Pancreas (tissue), 10 donors: ENCODE measurements at regions not wholly inside any gene's neighbourhood (a gene's known extent, or its start where the extent isn't known, plus 50 kb on each side); places are given as distances from the start of the nearest gene placed in this dataset.

Experiments
- ATAC-seq, 4 donors: fragments of 200-7000 bp; cut with Tn5 transposase; one replicate each; pipeline versions ENCODE4 v1.8.0 to v1.9.1; 2020; ENCODE audit warnings: mild to moderate bottlenecking in 4 of 4, moderate library complexity in 4 of 4
- DNase-seq, 6 donors: peaks; one replicate each; pipeline ENCODE4 v3.0.0-alpha.2; 2020
- FAIRE-seq: peaks from 2 replicates; lab custom pipeline; 2012; peaks lifted over from hg19 to GRCh38; lab: Jason Lieb, UNC
- H3K27ac ChIP-seq, 4 donors: fragments of 200-600 bp; sonication (generic); 1 replicate in 3 of 4; 2 replicates in 1 of 4; pipeline versions ENCODE4 v1.5.0 to v1.8.0; 2020
- H3K27me3 ChIP-seq, 4 donors: fragments of 200-600 bp; one replicate each; pipeline ENCODE4 v1.8.0; 2021
- H3K36me3 ChIP-seq, 3 donors: fragments of 200-600 bp; sonication (generic) in 1 of 3; one replicate each; pipeline versions ENCODE4 v1.5.0 to v1.8.0; 2020 to 2021
- H3K4me1 ChIP-seq, 3 donors: fragments of 200-600 bp; one replicate each; pipeline ENCODE4 v1.8.0; 2021
- H3K4me3 ChIP-seq, 4 donors: fragments of 200-600 bp; sonication (generic) in 2 of 4; one replicate each; pipeline versions ENCODE4 v1.5.0 to v1.8.0; 2020 to 2021
- H3K9me3 ChIP-seq, 4 donors: fragments of 200-600 bp; one replicate each; pipeline ENCODE4 v1.8.0; 2021
- CTCF ChIP-seq, 4 donors: fragments of 200-600 bp; sonication (generic) in 3 of 4; IDR thresholded peaks; one replicate each; pipeline versions ENCODE4 v1.5.0 to v1.8.0; 2021; ENCODE audit warnings: antibody characterized with exemption in 4 of 4
- WGBS, 2 donors: extraction: QIAGEN DNeasy Blood & Tissue Kit; methylation state at CpG; one replicate each; pipeline ENCODE4 v1.1.7; 2013; 5-methylcytosine and 5-hydroxymethylcytosine counted together
- intact Hi-C, 3 donors: fragments of 100-400 bp; cut with DNase I; formaldehyde crosslinking; loops; one replicate each; pipeline versions ENCODE4 v1.11.1 to v1.14.2; 2022
- donor health status: healthy with polysubstance abuse.
- donor health status: DM: no; HTN: no; CAD: no; lungs with moderate emphysema.
- donor health status: DM: no; HTN: no; CAD: no.
- donor health status: control.
- donor health status: control.
- donor health status: Bipolar disorder and iron deficiency.
- donor health status: DM: yes; HTN: yes; CAD: no.
- donor health status: DM: no; HTN: no; CAD: no.
- donor health status: DM: no; HTN: no; CAD: no.
- donor health status: DM: yes; HTN: yes; CAD: no.

- Histone ChIP-seq H3K36me3 (no peaks in the 10 kb centered on the region), H3K4me1 (no peaks in the 10 kb centered on the region), H3K27me3 (peaks cover 0 to 4% (median 0%) of the 10 kb centered on the region in 4 donors), H3K4me3 (no peak overlapping the region), H3K9me3 (no peaks in the 10 kb centered on the region), H3K27ac (no peak overlapping the region)
- 77 to 88% methylated on average over 4 of the region's 4 CpGs for WGBS, 2 donors
- intact Hi-C loops = no loop called here
- no peak for FAIRE-seq
- TF ChIP-seq CTCF (IDR thresholded peaks at IDR 0.05) = no peak
- no peak for ATAC-seq
- DNase-seq = no peak
Observed at GRCh38 chr7:97635622-97636021, 96.3 kb upstream of the TAC1 start.

- DNase-seq (peak in 1 of 6 donors; percentile 17), ATAC-seq (peak in 1 of 4 donors; percentile 53), FAIRE-seq (no peak)
- no peak for TF ChIP-seq CTCF (IDR thresholded peaks at IDR 0.05)
- H3K27me3 ChIP-seq = peaks cover 0 to 4% (median 0%) of the 10 kb centered on the region in 4 donors
- intact Hi-C loops = no loop called here
- no peak overlapping the region for H3K4me3 ChIP-seq
- H3K9me3 ChIP-seq = no peaks in the 10 kb centered on the region
- no peaks in the 10 kb centered on the region for H3K36me3 ChIP-seq
- no peaks in the 10 kb centered on the region for H3K4me1 ChIP-seq
- H3K27ac ChIP-seq = no peak overlapping the region
Observed at GRCh38 chr7:97639036-97639435, 92.8 kb upstream of the TAC1 start.

GRCh38 chr7:97659363-97660045 is 72.4 kb upstream of the TAC1 start:
- WGBS, 2 donors = 68 to 76% methylated on average over 3 of the region's 3 CpGs
- ATAC-seq (no peak), DNase-seq (no peak), FAIRE-seq (no peak)
- H3K4me3 ChIP-seq = no peak overlapping the region
- no peaks in the 10 kb centered on the region for H3K4me1 ChIP-seq
- no peak for TF ChIP-seq CTCF (IDR thresholded peaks at IDR 0.05)
- no peaks in the 10 kb centered on the region for H3K36me3 ChIP-seq
- intact Hi-C loops = no loop called here
- no peaks in the 10 kb centered on the region for H3K9me3 ChIP-seq
- H3K27ac ChIP-seq = no peak overlapping the region
- H3K27me3 ChIP-seq = no peaks in the 10 kb centered on the region

- FAIRE-seq (no peak), ATAC-seq (no peak), DNase-seq (no peak)
- no peaks in the 10 kb centered on the region for H3K9me3 ChIP-seq
- no peaks in the 10 kb centered on the region for H3K36me3 ChIP-seq
- H3K27ac ChIP-seq = no peak overlapping the region
- no peak overlapping the region for H3K4me3 ChIP-seq
- intact Hi-C loops = no loop called here
- 8 to 9% methylated on average over 1 of the region's 1 CpG for WGBS, 2 donors
- H3K27me3 ChIP-seq = no peaks in the 10 kb centered on the region
- H3K4me1 ChIP-seq = no peaks in the 10 kb centered on the region
- no peak for TF ChIP-seq CTCF (IDR thresholded peaks at IDR 0.05)
Observed at GRCh38 chr7:97667359-97667758, 64.5 kb upstream of the TAC1 start.

- Histone ChIP-seq H3K4me1 (no peaks in the 10 kb centered on the region), H3K4me3 (no peak overlapping the region), H3K27me3 (no peaks in the 10 kb centered on the region), H3K27ac (no peak overlapping the region), H3K9me3 (no peaks in the 10 kb centered on the region), H3K36me3 (no peaks in the 10 kb centered on the region)
- no peak for FAIRE-seq
- ATAC-seq = no peak
- no peak for TF ChIP-seq CTCF (IDR thresholded peaks at IDR 0.05)
- intact Hi-C loops = no loop called here
- no peak for DNase-seq
Observed at GRCh38 chr7:97671571-97671970, 60.3 kb upstream of the TAC1 start.
